AG10803 (cell line): ENCODE measurements at regions not wholly inside any gene's neighbourhood (a gene's known extent, or its start where the extent isn't known, plus 50 kb on each side); places are given as distances from the start of the nearest gene placed in this dataset.

Source experiments
- DNase-seq: peaks from one replicate; pipeline ENCODE4 v3.0.0; 2010; ENCODE audit warnings: low read depth
- H3K4me3 ChIP-seq: 2 replicates; pipeline ENCODE4 v1.5.1; 2011; ENCODE audit warnings: mild to moderate bottlenecking, low read length, control low read depth
- CTCF ChIP-seq: conservative IDR thresholded peaks from 2 replicates; pipeline ENCODE4 v1.5.1; 2011; ENCODE audit warnings: mild to moderate bottlenecking, low read length, control low read depth, inconsistent platforms

DNA sequence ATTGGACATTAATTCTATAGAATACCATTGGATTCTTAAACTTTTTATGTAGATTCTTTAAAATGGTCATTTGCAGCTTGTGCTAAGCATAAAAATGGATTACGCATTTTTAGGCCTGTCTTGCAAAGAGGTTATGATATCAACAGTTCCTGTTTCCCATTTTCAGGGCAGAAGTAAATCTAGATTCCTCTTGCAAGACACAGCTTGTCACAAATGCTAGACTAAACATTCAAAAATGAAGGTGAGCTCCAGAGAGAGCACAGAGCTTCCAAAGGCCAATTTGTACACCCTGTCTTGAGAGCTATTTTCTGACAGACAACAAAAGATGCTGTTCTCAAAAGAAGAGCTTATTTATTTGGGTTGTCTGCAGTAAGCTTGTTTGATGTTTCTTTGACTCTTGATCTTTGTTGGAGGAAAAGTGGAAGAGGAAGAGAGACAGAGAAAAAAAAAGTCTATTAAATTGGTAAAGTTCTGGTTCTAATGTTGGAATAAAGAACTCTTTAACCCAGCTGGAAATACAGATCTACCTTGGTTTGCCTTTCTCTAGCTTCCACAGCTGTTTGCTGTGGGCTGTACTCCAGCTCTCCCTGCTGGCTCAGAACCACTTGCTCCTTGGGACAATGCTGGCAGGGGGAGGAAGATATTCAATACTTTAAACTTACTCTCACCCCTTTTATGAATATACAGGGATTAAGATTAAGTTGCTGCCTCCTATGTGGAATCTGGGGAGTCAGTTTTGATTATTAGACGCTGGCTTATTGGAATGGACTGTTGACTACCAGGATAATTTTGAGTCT, 651.8 kb downstream of the CDH11 start:
- H3K4me3 ChIP-seq: no peak overlapping the region
- no peak for DNase-seq
- peak; percentile 34 for TF ChIP-seq CTCF

DNA sequence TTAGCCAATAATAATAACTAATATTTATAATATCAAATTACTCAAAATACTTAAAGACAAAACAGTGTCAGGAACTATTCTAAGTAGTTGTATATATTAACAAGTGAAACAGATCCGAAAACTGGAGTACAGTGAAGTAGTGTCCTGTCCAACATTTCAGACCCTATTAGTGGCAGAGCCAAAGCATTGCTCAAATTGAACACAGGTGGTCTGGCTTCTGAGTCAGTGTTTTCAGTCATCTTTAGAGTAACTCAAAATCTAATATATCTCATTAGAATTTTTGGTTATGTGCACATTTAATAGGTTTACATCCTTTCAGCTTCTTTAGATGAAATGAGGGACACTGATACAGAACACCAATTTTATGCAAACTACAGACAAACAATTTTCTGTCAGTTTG, 652.5 kb downstream of the CDH11 start:
- DNase-seq: no peak

DNA sequence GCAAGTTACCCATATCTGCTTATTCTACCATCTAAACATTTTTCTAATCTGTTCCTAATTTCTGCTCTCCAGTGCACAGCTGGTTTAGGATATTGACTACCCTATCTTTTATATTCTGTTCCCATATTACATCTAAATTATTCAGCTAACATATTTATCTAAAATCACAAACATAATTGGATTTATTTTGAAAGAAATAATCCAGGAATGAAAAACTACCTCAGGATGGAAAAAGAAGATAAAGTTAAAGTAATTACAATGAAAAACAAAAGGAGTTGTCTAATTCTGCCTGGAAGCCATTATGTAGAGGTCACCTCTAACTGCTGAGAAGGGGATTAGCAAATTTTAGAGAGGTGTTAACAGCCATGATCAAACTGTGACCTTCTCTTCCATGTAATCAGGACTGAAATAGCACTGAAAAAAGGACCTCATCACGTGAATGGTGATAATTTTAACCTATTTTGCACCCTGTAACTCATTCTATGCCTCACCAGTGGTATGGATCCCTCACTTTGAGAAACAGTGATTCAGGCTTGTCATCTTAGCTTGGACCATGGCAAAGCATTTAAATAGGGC, 653.3 kb downstream of the CDH11 start:
- no peak for TF ChIP-seq CTCF
- H3K4me3 ChIP-seq: no peak overlapping the region
- DNase-seq: no peak

More for the DNA sequence above, 652.5 kb downstream of the CDH11 start:
- no peak for TF ChIP-seq CTCF
- no peak overlapping the region for H3K4me3 ChIP-seq

GRCh38 chr16:64459821-64460220, 662.0 kb downstream of the CDH11 start:
- H3K4me3 ChIP-seq: no peak overlapping the region
- DNase-seq: peak; percentile 66
- no peak for TF ChIP-seq CTCF

DNA sequence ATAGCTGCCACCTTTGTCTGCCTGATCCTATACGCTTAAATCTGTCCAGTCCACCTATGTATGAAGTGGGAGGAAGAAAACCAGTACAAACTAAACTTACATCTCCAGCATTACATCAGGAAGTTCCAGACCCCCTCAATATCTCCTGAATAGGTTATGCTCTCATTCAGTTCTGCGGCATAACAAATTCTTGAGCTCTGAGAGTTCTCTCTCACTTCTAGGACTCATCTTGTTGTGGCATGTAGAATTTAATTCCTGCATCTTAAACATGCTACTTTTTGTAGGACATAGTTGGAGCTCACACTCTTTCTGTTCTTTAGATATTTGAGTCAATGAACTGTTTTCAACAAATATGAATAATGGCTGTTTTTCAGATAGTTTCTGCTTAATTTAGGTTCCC, 662.5 kb downstream of the CDH11 start:
- H3K4me3 ChIP-seq: no peak overlapping the region
- no peak for DNase-seq
- no peak for TF ChIP-seq CTCF

GRCh38 chr16:64455275-64455674, 666.6 kb downstream of the CDH11 start:
- no peak overlapping the region for H3K4me3 ChIP-seq
- peak; percentile 47 for TF ChIP-seq CTCF
- peak; percentile 42 for DNase-seq

DNA sequence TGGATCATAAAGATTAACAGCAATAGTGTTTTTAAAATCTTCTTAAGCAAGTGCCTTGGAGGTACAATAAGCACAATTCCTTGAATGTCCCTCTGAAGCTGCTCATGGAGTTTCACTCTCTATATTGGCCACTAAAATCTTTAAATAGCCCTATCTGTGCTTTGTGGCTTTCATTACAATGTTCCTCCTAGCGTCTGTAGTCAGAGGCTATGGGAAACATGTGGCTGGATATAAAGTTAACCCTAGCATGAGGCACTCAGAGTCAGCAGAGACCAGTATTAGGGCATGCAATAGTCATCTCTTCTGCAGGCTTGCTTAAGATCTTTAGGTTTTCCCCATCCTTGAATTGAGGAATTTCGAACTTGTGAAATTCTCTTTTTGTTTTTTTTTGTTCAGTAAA, 668.2 kb downstream of the CDH11 start:
- H3K4me3 ChIP-seq: no peak overlapping the region
- TF ChIP-seq CTCF: no peak
- no peak for DNase-seq
